22Rv1 (cell line): ENCODE measurements at regions not wholly inside any gene's neighbourhood (a gene's known extent, or its start where the extent isn't known, plus 50 kb on each side); places are given as distances from the start of the nearest gene placed in this dataset.

Source experiments
- CTCF ChIP-seq: fragments of 450-650 bp; IDR thresholded peaks from 2 replicates; pipeline ENCODE4 v1.5.1; 2017; ENCODE audit warnings: mild to moderate bottlenecking
- ZFX ChIP-seq: fragments of 450-650 bp; IDR thresholded peaks from 2 replicates; pipeline ENCODE4 v1.6.1; 2017; ENCODE audit warnings: antibody characterized with exemption, borderline replicate concordance

GRCh38 chr3:182737825-182738224 lies 55.5 kb upstream of the ATP11B start:
- no peak for TF ChIP-seq ZFX
- TF ChIP-seq CTCF = no peak
